GM19463 (cell line): ENCODE measurements at regions not wholly inside any gene's neighbourhood (a gene's known extent, or its start where the extent isn't known, plus 50 kb on each side); places are given as distances from the start of the nearest gene placed in this dataset.

Experiments
- ATAC-seq: cut with Tn5 transposase; IDR thresholded peaks from one replicate; pipeline ENCODE4 v1.9.1; 2021; ENCODE audit warnings: mild to moderate bottlenecking, moderate library complexity; ENCODE audit not compliant: unreplicated experiment

GRCh38 chr21:20551939-20552338 is 446.3 kb upstream of the NCAM2 start:
- ATAC-seq = no peak

- no peak for ATAC-seq
These were observed 443.4 kb upstream of the NCAM2 start for GRCh38 chr21:20554785-20555184.

- no peak for ATAC-seq
These were observed 427.4 kb upstream of the NCAM2 start for GRCh38 chr21:20570824-20571232.

- no peak for ATAC-seq
These were observed 425.6 kb upstream of the NCAM2 start for GRCh38 chr21:20572582-20572981.

GRCh38 chr21:20581361-20581760 is 416.8 kb upstream of the NCAM2 start:
- ATAC-seq = no peak

GRCh38 chr21:20591284-20591683 is 406.9 kb upstream of the NCAM2 start:
- ATAC-seq = no peak

- no peak for ATAC-seq
These were observed 405.7 kb upstream of the NCAM2 start for GRCh38 chr21:20592463-20592862.

GRCh38 chr21:20603236-20603635 is 395.0 kb upstream of the NCAM2 start:
- no peak for ATAC-seq

GRCh38 chr21:20611008-20611407 is 387.2 kb upstream of the NCAM2 start:
- ATAC-seq = no peak

GRCh38 chr21:20613654-20614053 is 384.6 kb upstream of the NCAM2 start:
- no peak for ATAC-seq

GRCh38 chr21:20617130-20617529 is 381.1 kb upstream of the NCAM2 start:
- ATAC-seq = no peak

GRCh38 chr21:20618878-20619277 is 379.3 kb upstream of the NCAM2 start:
- ATAC-seq = no peak

- no peak for ATAC-seq
These were observed 370.6 kb upstream of the NCAM2 start for GRCh38 chr21:20627594-20627993.

- ATAC-seq = no peak
These were observed 366.6 kb upstream of the NCAM2 start for GRCh38 chr21:20631633-20632032.

- ATAC-seq = no peak
These were observed 359.2 kb upstream of the NCAM2 start for GRCh38 chr21:20639026-20639425.

GRCh38 chr21:20641241-20641640 is 357.0 kb upstream of the NCAM2 start:
- ATAC-seq = no peak

- no peak for ATAC-seq
These were observed 355.5 kb upstream of the NCAM2 start for GRCh38 chr21:20642681-20643080.

GRCh38 chr21:20644552-20644951 is 353.7 kb upstream of the NCAM2 start:
- no peak for ATAC-seq

- no peak for ATAC-seq
These were observed 352.9 kb upstream of the NCAM2 start for GRCh38 chr21:20645344-20645743.

- no peak for ATAC-seq
These were observed 351.6 kb upstream of the NCAM2 start for GRCh38 chr21:20646431-20647165.

- no peak for ATAC-seq
These were observed 350.6 kb upstream of the NCAM2 start for GRCh38 chr21:20647607-20648006.

GRCh38 chr21:20649231-20649630 is 349.0 kb upstream of the NCAM2 start:
- ATAC-seq = no peak

- ATAC-seq = no peak
These were observed 345.4 kb upstream of the NCAM2 start for GRCh38 chr21:20652846-20653245.
